Adipocyte (in vitro differentiated cells): ENCODE measurements at regions not wholly inside any gene's neighbourhood (a gene's known extent, or its start where the extent isn't known, plus 50 kb on each side); places are given as distances from the start of the nearest gene placed in this dataset.

Experiments
- DNase-seq: peaks from one replicate; pipeline ENCODE4 v3.0.0-alpha.2; 2015; ENCODE audit warnings: low read depth
- H3K27me3 ChIP-seq: replicated peaks from 2 replicates; pipeline ENCODE4 v1.7.0; 2013; ENCODE audit warnings: mild to moderate bottlenecking, low read length, moderate library complexity; ENCODE audit not compliant: control insufficient read depth, insufficient read depth
- H3K36me3 ChIP-seq: 2 replicates; pipeline ENCODE4 v1.7.0; 2013; ENCODE audit warnings: low read length, mild to moderate bottlenecking, moderate library complexity; ENCODE audit not compliant: control insufficient read depth, insufficient read depth, severe bottlenecking
- H3K4me1 ChIP-seq: 2 replicates; pipeline ENCODE4 v1.7.0; 2013; ENCODE audit warnings: mild to moderate bottlenecking, low read length, moderate library complexity; ENCODE audit not compliant: control insufficient read depth, insufficient read depth
- H3K4me3 ChIP-seq: 2 replicates; pipeline ENCODE4 v1.7.0; 2013; ENCODE audit warnings: mild to moderate bottlenecking, low read length, moderate library complexity
- H3K9ac ChIP-seq: 2 replicates; pipeline ENCODE4 v1.7.0; 2013; ENCODE audit warnings: mild to moderate bottlenecking, low read length, moderate library complexity
- H3K9me3 ChIP-seq: 2 replicates; pipeline ENCODE4 v1.7.0; 2013; ENCODE audit warnings: mild to moderate bottlenecking, low read length, moderate library complexity; ENCODE audit not compliant: control insufficient read depth

DNA sequence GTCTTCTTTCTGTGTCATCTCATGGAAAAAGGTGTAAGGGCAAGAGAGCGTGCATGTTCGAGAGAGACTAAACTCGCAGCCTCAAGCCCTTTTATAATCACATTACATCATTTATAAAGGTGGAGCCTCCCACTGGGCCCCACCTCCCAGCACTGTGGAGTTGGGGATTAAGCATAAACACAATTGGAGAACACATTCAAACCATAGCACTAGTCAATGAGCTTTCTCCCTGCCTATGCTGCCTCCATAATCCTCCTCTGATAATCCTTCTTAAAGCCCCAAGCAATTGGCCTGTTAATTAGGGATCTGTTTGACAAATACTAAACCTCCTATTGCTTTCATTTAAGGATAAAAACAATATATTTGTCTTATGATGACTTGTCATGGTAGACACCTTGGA is 99.6 kb downstream of the NMUR2 start:
- no peaks in the 10 kb centered on the region for H3K36me3 ChIP-seq
- no peaks in the 10 kb centered on the region for H3K4me1 ChIP-seq
- H3K27me3 ChIP-seq: no peaks in the 10 kb centered on the region
- no peak overlapping the region for H3K4me3 ChIP-seq
- H3K9ac ChIP-seq: no peak overlapping the region
- H3K9me3 ChIP-seq: no peaks in the 10 kb centered on the region
- no peak for DNase-seq

DNA sequence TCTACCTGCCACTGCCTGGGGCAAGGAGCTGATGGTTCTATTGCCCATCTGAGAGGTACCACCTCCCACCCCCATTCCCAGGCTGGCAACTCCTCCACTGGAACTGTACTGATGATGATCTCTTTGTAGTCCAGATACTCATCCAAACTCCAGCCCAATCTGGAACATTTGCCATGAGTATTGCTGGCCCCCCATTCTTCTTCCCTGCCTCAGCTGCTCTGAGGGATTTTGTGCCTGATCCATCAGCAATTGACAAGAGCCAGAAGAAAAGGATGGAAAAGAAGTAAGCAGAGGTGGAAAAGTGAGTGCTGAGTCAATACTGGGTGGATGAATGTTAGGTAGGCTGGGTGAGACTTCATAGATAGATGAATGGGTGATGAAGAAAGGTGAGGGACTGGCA is 101.2 kb downstream of the NMUR2 start:
- H3K36me3 ChIP-seq: no peaks in the 10 kb centered on the region
- no peaks in the 10 kb centered on the region for H3K27me3 ChIP-seq
- no peak for DNase-seq
- no peak overlapping the region for H3K4me3 ChIP-seq
- H3K9ac ChIP-seq: no peak overlapping the region
- no peaks in the 10 kb centered on the region for H3K4me1 ChIP-seq
- no peaks in the 10 kb centered on the region for H3K9me3 ChIP-seq

DNA sequence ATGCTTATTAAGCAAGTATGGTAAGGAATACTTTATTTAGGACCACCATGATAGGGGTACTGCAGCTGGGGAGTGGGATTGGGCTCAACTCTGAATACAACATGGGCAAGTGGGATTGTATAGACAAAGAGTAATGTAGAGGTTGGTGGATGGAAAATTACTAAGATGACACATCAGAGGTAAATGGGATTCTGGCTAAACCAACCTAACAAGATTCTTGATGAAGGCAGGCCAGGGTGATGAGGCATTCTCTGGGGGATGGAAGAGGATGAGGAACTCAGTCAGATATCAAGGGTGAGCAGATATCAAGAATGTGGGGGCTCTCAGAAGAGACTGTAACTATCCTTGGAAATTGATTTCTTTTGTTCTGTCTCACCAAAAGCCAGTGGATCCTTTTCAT is 107.2 kb downstream of the NMUR2 start:
- H3K9me3 ChIP-seq: no peaks in the 10 kb centered on the region
- H3K27me3 ChIP-seq: no peaks in the 10 kb centered on the region
- H3K9ac ChIP-seq: no peak overlapping the region
- DNase-seq: no peak
- H3K36me3 ChIP-seq: no peaks in the 10 kb centered on the region
- no peaks in the 10 kb centered on the region for H3K4me1 ChIP-seq
- no peak overlapping the region for H3K4me3 ChIP-seq

- DNase-seq: no peak
- Histone ChIP-seq H3K27me3 (no peaks in the 10 kb centered on the region), H3K9me3 (peaks cover 9% of the 10 kb centered on the region), H3K4me3 (no peak overlapping the region), H3K36me3 (no peaks in the 10 kb centered on the region), H3K9ac (no peak overlapping the region), H3K4me1 (peaks cover 10% of the 10 kb centered on the region)
Observed at GRCh38 chr5:152293189-152293588, 111.9 kb downstream of the NMUR2 start.

DNA sequence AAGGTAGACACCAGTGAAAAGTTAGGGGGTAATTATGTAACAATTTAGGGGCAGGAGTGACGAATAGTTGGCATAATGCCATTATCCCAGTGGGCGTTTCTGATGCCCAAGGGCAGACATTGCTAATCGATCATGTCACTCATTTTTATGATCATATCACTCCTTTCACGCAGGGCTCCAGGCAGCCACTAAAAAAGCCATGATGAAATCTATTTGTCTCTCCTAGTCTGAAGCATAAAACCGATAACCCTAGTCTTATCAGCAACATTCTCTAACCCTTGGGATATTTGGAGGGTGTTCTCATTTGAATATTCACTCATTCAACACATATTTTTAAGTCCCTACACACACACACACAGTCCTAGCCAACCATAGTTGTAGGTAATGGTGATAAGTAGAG is 114.9 kb downstream of the NMUR2 start:
- Histone ChIP-seq H3K27me3 (no peaks in the 10 kb centered on the region), H3K9me3 (peaks cover 9% of the 10 kb centered on the region), H3K4me1 (peaks cover 10% of the 10 kb centered on the region), H3K4me3 (no peak overlapping the region), H3K9ac (no peak overlapping the region), H3K36me3 (no peaks in the 10 kb centered on the region)
- no peak for DNase-seq

GRCh38 chr5:152288917-152289595 is 116.0 kb downstream of the NMUR2 start:
- H3K27me3 ChIP-seq: no peaks in the 10 kb centered on the region
- H3K4me1 ChIP-seq: peaks cover 10% of the 10 kb centered on the region
- no peaks in the 10 kb centered on the region for H3K36me3 ChIP-seq
- no peak overlapping the region for H3K9ac ChIP-seq
- no peak for DNase-seq
- H3K9me3 ChIP-seq: peaks cover 9% of the 10 kb centered on the region
- no peak overlapping the region for H3K4me3 ChIP-seq

- Histone ChIP-seq H3K36me3 (no peaks in the 10 kb centered on the region), H3K4me1 (peaks cover 10% of the 10 kb centered on the region), H3K9ac (no peak overlapping the region), H3K9me3 (peaks cover 12% of the 10 kb centered on the region), H3K4me3 (no peak overlapping the region), H3K27me3 (no peaks in the 10 kb centered on the region)
- no peak for DNase-seq
Observed at GRCh38 chr5:152288499-152288898, 116.6 kb downstream of the NMUR2 start.

DNA sequence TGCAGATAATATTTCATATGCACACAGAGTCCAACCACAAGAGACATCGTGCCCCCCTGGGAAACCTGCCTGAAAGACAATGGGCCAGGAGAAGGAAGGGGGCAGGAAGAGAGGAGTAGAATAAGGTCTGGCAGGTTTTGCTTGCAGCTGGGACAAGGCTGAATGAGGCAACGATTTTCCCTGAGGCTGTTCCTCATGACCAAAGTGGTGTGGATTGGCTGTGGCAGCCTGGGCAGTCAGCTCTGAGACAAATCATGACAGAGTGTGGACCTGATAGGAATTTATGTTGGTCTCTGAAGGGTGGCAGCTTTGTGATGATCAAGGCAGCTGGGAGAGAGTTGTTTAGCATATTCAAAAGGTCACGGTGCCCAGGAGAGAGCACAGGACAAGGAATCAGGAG is 119.3 kb downstream of the NMUR2 start:
- H3K9ac ChIP-seq: no peak overlapping the region
- no peak for DNase-seq
- H3K4me3 ChIP-seq: no peak overlapping the region
- peaks cover 10% of the 10 kb centered on the region for H3K4me1 ChIP-seq
- H3K27me3 ChIP-seq: no peaks in the 10 kb centered on the region
- peaks cover 3% of the 10 kb centered on the region for H3K9me3 ChIP-seq
- no peaks in the 10 kb centered on the region for H3K36me3 ChIP-seq

- Histone ChIP-seq H3K4me3 (no peak overlapping the region), H3K36me3 (no peaks in the 10 kb centered on the region)
Observed at GRCh38 chr5:152282331-152282730, 122.7 kb downstream of the NMUR2 start.

GRCh38 chr5:152277936-152278335 is 127.1 kb downstream of the NMUR2 start:
- Histone ChIP-seq H3K27me3 (no peaks in the 10 kb centered on the region), H3K9ac (no peak overlapping the region), H3K4me3 (no peak overlapping the region), H3K4me1 (peaks cover 4% of the 10 kb centered on the region), H3K36me3 (no peaks in the 10 kb centered on the region), H3K9me3 (no peaks in the 10 kb centered on the region)
- DNase-seq: no peak

More at GRCh38 chr5:152282331-152282730, 122.7 kb downstream of the NMUR2 start:
- H3K27me3 ChIP-seq: no peaks in the 10 kb centered on the region
- no peak overlapping the region for H3K9ac ChIP-seq
- no peak for DNase-seq
- no peaks in the 10 kb centered on the region for H3K4me1 ChIP-seq
- H3K9me3 ChIP-seq: peaks cover 3% of the 10 kb centered on the region

GRCh38 chr5:152274224-152274623 is 130.9 kb downstream of the NMUR2 start:
- Histone ChIP-seq H3K27me3 (no peaks in the 10 kb centered on the region), H3K9ac (no peak overlapping the region), H3K4me3 (no peak overlapping the region), H3K9me3 (no peaks in the 10 kb centered on the region), H3K4me1 (peaks cover 7% of the 10 kb centered on the region), H3K36me3 (no peaks in the 10 kb centered on the region)
- DNase-seq: no peak

GRCh38 chr5:152271420-152271819 is 133.7 kb downstream of the NMUR2 start:
- peaks cover 7% of the 10 kb centered on the region for H3K4me1 ChIP-seq
- H3K4me3 ChIP-seq: no peak overlapping the region
- peak; percentile 2 for DNase-seq
- H3K36me3 ChIP-seq: no peaks in the 10 kb centered on the region
- H3K9me3 ChIP-seq: no peaks in the 10 kb centered on the region
- no peaks in the 10 kb centered on the region for H3K27me3 ChIP-seq
- no peak overlapping the region for H3K9ac ChIP-seq
